ENCODE measurements at regions not wholly inside any gene's neighbourhood (a gene's known extent, or its start where the extent isn't known, plus 50 kb on each side); places are given as distances from the start of the nearest gene placed in this dataset.
"Not testable (repeated sequence)": the region's sequence is repeated elsewhere in the genome, so short reads cannot be mapped to it uniquely, and the experiment has no call there.

- TF ChIP-seq, protein P1, sequence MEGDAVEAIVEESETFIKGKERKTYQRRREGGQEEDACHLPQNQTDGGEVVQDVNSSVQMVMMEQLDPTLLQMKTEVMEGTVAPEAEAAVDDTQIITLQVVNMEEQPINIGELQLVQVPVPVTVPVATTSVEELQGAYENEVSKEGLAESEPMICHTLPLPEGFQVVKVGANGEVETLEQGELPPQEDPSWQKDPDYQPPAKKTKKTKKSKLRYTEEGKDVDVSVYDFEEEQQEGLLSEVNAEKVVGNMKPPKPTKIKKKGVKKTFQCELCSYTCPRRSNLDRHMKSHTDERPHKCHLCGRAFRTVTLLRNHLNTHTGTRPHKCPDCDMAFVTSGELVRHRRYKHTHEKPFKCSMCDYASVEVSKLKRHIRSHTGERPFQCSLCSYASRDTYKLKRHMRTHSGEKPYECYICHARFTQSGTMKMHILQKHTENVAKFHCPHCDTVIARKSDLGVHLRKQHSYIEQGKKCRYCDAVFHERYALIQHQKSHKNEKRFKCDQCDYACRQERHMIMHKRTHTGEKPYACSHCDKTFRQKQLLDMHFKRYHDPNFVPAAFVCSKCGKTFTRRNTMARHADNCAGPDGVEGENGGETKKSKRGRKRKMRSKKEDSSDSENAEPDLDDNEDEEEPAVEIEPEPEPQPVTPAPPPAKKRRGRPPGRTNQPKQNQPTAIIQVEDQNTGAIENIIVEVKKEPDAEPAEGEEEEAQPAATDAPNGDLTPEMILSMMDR (conservative IDR thresholded peaks at IDR 0.05; ENCODE audit: low read length), result not testable (repeated sequence)
- TF ChIP-seq EZH2phosphoT487 (IDR thresholded peaks at IDR 0.05; ENCODE audit: borderline replicate concordance, low read depth, low read length), result not testable (repeated sequence)
These were observed 68.6 kb upstream of the AR start for GRCh38 chrX:67475259-67475658.

Measured in OCI-LY7 (cell line).